HG03457 (cell line): ENCODE measurements at regions not wholly inside any gene's neighbourhood (a gene's known extent, or its start where the extent isn't known, plus 50 kb on each side); places are given as distances from the start of the nearest gene placed in this dataset.
"Not testable (repeated sequence)": the region's sequence is repeated elsewhere in the genome, so short reads cannot be mapped to it uniquely, and the experiment has no call there.

Experiments
- ATAC-seq: cut with Tn5 transposase; IDR thresholded peaks from one replicate; pipeline ENCODE4 v1.9.1; 2021; ENCODE audit warnings: moderate number of reproducible peaks; ENCODE audit not compliant: unreplicated experiment

DNA sequence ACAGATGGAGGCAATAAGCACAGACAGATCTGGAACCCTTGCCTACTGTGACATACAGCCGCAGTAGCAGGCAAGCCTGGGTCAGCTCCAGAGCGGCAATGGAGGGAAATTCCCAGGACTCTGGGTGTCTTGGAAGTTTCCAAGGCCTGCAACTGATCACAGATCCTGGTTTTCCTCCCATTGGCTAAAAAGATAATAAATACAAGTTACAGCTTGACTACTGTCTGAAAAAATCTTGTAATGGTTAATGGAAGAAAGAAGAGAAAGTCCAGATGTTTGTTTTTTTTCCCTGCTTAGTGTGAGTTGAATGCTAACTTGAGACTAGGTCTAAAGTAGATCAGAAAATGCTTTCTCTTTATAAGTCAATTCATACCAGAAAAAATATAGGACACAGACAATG lies 307.6 kb downstream of the ALDH8A1 start:
- ATAC-seq = no peak

DNA sequence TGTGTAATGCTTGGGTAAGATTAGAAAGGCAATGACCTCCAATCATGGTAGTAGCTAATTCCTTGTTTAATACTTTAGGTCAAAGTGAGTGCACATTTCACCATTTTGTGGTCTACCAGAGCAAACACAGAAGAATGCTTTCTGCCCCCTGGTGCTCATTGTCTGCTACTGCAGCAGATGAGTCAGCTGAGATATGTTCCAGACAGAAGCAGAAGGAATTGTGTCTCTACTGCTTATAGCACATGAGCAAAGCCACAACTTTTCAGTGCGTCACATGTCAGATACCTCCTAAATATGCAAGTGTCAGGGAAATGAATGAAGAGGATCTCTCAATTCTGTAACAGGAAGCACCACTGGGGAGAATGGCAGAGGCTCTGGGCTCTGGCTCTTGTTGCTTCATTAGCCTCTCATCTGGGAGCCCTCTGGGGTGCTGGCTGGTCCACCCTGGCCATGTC lies 308.9 kb downstream of the ALDH8A1 start:
- no peak for ATAC-seq

GRCh38 chr6:134640229-134640628 lies 309.7 kb downstream of the ALDH8A1 start:
- ATAC-seq = no peak

- no peak for ATAC-seq
Measured at GRCh38 chr6:134637847-134638437, 312.0 kb downstream of the ALDH8A1 start.

DNA sequence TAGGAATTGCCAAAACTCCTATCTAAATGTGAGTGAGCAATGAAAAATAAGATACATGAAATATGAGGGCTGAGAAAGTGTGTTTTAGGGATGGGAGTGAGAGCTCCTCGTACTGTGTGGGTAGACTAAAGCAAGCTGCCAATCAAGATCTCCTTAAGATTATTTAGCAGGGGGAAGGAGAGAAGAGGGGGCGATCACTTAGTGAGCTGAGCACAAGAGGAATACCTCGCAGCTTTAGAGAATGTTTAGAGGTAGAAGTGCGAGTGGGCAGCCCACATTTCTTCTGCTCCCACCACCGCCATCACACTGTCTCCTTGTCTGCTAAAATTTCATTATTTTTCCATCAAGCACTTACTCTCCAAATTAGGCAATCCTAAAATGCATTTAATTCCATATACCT lies 312.6 kb downstream of the ALDH8A1 start:
- no peak for ATAC-seq

GRCh38 chr6:134636186-134636799 lies 313.6 kb downstream of the ALDH8A1 start:
- no peak for ATAC-seq

DNA sequence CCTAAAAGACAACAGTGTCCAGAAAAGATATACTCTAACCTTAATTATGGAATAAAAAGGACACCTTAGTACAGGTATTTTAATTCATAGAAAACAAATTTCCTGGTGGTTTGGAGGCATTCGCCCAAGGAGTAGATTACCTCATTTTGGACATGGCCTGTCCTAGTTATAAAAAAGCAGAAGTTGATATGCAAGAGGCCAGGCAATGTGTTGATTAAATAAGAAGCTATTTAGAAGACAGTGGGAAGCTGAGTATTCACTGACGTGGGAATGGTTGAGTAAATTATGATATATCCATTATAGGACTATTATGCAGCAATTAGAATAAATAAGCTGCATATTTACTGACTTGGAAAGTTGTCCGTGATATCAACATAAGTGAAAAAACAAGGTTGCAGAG lies 314.9 kb downstream of the ALDH8A1 start:
- ATAC-seq = no peak

DNA sequence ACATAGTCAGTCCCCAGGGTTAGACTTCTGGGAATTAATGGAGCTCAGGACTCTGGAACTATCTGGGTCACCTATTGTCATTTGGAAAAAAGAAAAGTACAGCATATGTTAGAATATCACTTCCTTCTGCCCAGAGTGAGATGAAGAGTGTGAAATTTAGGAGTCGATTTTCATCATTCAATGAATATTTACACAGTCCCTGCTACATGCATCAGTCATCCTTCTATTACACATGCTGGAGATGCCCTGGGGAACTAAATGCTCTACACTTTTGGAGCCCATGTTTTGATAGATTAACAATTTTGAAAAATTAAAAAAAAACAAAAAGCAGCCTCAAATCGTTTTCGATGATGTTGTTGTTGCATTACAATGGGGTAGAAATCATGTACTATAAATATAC lies 315.4 kb downstream of the ALDH8A1 start:
- ATAC-seq = no peak

- ATAC-seq = not testable (repeated sequence)
Measured at GRCh38 chr6:134632982-134633940, 315.3 kb upstream of the SGK1 start.

- no peak for ATAC-seq
Measured at GRCh38 chr6:134632024-134632423, 314.1 kb upstream of the SGK1 start.

DNA sequence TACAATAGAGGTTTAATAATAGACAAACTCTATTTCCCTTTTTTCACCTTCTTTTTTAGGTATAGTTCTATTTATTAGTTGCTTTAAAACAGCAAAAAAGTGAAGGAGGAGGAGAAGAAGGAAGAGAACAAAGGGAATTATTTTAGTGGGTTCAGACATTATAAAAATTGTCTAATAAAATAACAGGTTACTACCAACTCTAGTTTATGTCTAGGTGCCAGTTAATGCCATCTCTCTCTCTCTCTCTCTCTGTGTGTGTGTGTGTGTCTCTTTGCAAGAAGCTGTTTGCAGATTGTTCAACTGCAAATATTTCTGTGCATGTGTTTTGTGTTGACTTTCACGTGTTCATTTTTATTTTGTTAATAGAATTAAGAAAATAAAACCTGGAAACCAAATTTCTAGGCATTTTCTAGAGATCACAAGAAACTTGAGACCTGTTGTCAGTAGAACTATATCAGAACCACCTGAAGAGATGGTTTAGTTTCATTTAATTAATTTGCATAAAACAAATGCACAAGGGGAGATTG lies 313.5 kb upstream of the SGK1 start:
- no peak for ATAC-seq

GRCh38 chr6:134630508-134631121 lies 312.7 kb upstream of the SGK1 start:
- ATAC-seq = no peak

GRCh38 chr6:134628154-134628553 lies 310.2 kb upstream of the SGK1 start:
- no peak for ATAC-seq

GRCh38 chr6:134627707-134628106 lies 309.8 kb upstream of the SGK1 start:
- no peak for ATAC-seq

DNA sequence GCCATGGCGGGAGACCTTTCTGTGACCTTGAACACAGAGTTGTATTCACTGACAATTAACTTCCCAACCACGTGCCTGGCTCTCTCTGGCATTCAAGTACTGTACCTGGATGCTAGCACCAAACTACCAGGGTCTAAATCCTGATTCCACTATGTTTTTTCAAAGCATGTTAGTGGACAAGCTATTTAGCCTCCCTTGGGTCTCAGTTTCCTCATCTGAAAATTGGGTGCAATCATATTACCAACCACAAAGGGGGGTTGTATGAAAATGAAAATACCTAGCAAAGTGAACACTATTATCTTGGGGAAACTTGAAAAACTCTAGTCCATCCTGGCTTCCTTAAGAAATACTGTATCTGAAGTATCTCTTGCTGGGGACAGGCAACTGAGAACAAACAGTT lies 308.7 kb upstream of the SGK1 start:
- ATAC-seq = no peak

DNA sequence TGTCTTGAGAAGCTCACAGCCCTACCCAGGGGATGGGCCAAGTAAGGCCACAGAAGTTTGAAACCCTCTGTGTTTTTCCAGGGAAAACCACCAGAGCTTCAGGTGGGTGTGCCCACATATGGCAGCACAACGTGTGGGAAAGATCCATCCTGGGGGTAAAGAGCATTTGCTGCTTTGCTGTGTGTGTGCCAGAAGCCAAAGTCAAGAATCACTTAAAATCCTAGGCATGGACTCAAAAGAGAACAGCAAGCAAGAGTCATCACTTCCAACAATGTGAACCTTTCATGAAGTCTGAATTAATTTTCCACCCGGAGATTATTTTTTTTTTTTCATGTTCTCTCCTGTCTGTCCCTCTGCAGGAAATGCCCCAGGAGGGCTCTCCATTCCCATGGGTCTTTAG lies 308.2 kb upstream of the SGK1 start:
- no peak for ATAC-seq

DNA sequence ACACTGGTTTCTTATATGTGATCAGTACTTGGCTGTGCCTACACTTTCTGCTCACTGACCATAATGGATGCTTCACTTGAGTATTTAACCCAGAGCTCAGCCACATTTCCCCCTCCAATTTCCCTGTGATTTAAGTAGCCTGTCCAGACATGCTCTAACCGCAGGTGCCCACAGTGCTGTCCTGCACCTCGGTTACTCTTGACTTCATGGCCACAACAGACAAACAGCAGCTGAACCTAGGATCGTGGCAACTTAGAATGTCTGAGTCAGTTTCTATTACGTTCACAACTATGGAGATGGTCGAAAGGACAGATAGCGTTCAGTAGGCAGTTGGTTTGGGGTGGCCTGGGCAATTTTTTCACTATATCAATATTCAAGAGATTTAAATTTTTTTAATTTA lies 306.9 kb upstream of the SGK1 start:
- no peak for ATAC-seq

DNA sequence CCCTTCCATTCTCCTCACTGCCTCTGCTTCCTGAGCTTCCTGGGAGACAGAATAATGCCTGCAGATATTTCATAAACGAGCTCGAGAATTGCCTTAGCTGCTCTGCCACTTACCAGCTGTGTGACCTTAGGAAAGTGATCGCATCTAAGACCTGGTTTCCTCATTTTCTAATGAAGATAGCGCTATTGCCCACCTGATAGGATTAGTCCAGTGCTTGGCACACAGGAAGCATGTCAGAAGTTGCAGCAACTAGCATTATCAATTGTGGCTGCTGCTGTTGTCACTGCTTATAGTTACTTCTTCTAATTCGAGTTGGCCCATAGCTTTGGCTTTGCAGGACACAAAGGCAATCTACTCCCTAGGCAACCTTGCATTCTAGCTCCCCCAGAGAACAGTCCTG lies 305.5 kb upstream of the SGK1 start:
- no peak for ATAC-seq

DNA sequence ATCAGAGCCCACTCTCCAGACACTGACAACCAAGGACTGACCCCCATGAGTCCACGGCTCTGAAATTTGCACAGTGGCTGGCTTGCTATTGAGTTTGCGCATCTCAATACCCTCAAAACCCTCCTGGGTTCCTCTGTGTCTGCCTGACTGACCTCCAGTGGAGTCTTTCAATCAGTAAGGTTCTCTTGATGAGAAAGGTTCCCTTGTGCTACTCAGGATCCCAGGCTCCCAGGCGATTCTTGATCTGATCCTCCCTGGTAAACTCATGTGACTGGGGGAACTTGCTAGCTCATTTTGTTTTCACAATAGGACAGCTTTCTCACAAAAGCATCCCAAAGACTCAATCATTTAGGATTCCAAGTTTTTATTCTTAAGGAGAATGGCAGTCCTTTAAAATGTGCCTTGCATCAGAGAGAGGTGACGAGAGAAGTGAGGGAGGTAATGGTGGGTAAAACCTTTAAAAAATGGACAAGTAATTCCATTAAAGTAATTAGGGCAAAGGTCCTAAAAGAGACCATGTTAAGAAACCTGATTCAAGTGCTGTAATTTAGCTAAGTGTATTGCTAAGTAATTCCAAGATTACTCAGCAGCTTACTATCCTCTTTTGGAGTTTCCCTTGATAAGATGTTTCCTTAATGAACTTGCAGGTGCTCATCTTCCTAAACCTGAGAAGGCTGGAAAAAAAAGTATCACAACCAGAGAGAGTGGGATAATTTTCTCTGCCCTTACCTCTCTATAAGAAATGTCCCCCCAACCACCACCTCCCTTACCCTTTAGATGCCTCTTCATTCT lies 304.7 kb upstream of the SGK1 start:
- no peak for ATAC-seq

GRCh38 chr6:134621858-134622257 lies 303.9 kb upstream of the SGK1 start:
- no peak for ATAC-seq
